ENCODE measurements at regions not wholly inside any gene's neighbourhood (a gene's known extent, or its start where the extent isn't known, plus 50 kb on each side); places are given as distances from the start of the nearest gene placed in this dataset.

GRCh38 chr9:16191191-16191590 is 638.3 kb downstream of the CCDC171 start:
- TF ChIP-seq CTCF (conservative IDR thresholded peaks at IDR 0.05) = no peak
- TF ChIP-seq ZFX (IDR thresholded peaks at IDR 0.05) = no peak
- no peak overlapping the region for H3K27ac ChIP-seq

- no peak for TF ChIP-seq ZFX (IDR thresholded peaks at IDR 0.05)
- TF ChIP-seq CTCF (conservative IDR thresholded peaks at IDR 0.05) = peak; percentile 92
- H3K27ac ChIP-seq = no peak overlapping the region
Observed at GRCh38 chr9:16191691-16192402, 639.0 kb downstream of the CCDC171 start.

- H3K27ac ChIP-seq = no peak overlapping the region
- TF ChIP-seq CTCF (conservative IDR thresholded peaks at IDR 0.05) (peak; percentile 68), ZFX (IDR thresholded peaks at IDR 0.05) (no peak)
Observed at GRCh38 chr9:16192403-16193017, 639.7 kb downstream of the CCDC171 start.

- H3K27ac ChIP-seq = no peak overlapping the region
- TF ChIP-seq ZFX (IDR thresholded peaks at IDR 0.05) (no peak), CTCF (conservative IDR thresholded peaks at IDR 0.05) (no peak)
Observed at GRCh38 chr9:16193066-16193465, 640.2 kb downstream of the CCDC171 start.

GRCh38 chr9:16196206-16196605 is 643.4 kb downstream of the CCDC171 start:
- TF ChIP-seq CTCF (conservative IDR thresholded peaks at IDR 0.05) (no peak), ZFX (IDR thresholded peaks at IDR 0.05) (no peak)
- no peak overlapping the region for H3K27ac ChIP-seq

GRCh38 chr9:16197578-16198370 is 644.9 kb downstream of the CCDC171 start:
- no peak overlapping the region for H3K27ac ChIP-seq
- no peak for TF ChIP-seq CTCF (conservative IDR thresholded peaks at IDR 0.05)
- TF ChIP-seq ZFX (IDR thresholded peaks at IDR 0.05) = no peak

GRCh38 chr9:16198996-16199395 is 646.2 kb downstream of the CCDC171 start:
- TF ChIP-seq ZFX (IDR thresholded peaks at IDR 0.05) (no peak), CTCF (conservative IDR thresholded peaks at IDR 0.05) (no peak)
- H3K27ac ChIP-seq = no peak overlapping the region
